GM19468 (cell line): ENCODE measurements at regions not wholly inside any gene's neighbourhood (a gene's known extent, or its start where the extent isn't known, plus 50 kb on each side); places are given as distances from the start of the nearest gene placed in this dataset.

Experiments used
- ATAC-seq: cut with Tn5 transposase; IDR thresholded peaks from one replicate; pipeline ENCODE4 v1.9.1; 2021; ENCODE audit warnings: mild to moderate bottlenecking, moderate library complexity, moderate number of reproducible peaks; ENCODE audit not compliant: unreplicated experiment; ENCODE audit errors: extremely low read depth

DNA sequence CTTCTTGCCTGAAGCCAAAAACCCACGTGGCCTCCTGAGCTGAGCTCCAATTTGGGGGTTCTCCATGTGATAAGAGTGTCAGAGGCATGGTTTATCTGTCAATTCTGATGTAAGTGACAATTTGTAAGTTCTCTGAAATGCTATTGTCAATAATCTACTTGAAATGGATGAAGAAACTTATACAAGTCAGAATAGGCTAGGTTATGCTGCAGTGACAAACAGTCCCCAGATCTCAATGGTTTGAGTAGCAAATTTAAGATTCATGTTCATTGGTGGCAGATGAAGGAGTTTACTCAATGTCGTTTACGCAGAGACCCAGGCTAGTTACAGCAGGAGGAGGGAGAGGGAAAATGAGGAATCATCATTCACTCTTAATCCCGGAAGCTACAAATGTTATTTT, 352.4 kb downstream of the KIF16B start:
- ATAC-seq = no peak

GRCh38 chr20:16219182-16219581, 354.1 kb downstream of the KIF16B start:
- no peak for ATAC-seq

DNA sequence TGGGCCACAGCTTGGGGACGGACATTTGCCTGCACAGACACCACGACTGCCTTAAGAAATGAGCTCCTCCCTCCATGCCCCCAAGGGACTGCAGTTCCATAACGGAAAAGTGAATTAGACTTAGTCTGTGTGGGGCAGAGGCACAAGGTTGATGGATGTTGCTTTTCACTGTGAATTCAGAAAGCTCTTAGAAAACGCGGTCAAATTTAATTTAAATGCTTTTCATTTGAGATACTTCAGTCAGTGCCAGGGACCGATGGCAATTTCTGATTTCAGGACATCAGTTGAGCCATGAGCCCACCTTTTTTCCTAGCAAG, 356.4 kb downstream of the KIF16B start:
- no peak for ATAC-seq

DNA sequence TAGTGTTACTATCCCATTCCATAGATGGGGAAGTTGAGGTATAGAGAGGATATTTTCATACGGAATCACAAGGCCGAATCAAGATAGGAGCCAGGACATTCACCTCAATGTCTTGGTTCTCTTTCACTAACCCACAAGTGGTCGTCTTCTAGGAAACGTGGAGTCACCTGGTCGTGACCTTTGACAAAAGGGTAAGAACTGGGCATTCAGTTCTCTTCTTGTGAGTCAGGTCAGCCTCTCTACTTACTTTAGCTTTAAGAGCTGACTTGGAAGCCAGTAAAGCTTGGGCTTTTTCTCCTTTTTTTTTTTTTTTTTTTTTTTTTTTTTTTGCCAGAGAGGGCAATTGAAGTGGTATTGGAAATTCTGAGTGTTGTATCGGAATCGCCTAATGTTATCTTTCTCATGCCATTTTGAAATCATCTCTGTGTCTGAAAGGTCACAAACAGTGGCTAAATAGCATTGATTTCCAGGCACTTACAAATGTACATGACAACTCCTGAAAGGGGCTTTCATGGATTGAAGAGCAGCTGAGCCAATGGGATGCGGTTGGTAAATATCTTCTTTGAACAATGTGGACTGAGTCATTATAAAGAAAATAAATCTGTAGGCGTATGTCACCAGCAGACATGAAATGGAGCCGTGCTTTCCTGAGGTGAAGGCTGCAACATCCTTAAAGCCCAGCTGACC, 356.9 kb downstream of the KIF16B start:
- ATAC-seq = no peak

GRCh38 chr20:16215041-16215440, 358.2 kb downstream of the KIF16B start:
- no peak for ATAC-seq

GRCh38 chr20:16212790-16213189, 360.5 kb downstream of the KIF16B start:
- no peak for ATAC-seq

DNA sequence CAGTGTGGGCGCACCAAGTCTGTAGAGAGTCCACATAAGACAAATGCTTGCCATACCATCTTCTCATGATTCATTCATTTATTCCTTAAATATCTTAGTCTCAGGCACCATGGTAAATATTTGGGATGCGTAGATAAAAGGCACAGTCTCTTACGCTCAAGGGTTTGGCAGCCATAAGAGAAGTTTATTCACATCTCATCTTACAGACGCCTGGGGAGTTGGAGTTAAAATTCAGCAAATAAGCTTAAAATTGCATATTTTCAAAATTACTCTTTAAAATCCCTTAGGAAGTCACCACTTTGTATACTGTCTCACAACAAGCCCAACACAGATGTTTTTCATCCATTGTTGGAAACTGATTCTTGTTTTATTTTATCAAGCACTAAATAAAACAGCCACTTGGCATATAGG, 363.3 kb downstream of the KIF16B start:
- ATAC-seq = no peak

DNA sequence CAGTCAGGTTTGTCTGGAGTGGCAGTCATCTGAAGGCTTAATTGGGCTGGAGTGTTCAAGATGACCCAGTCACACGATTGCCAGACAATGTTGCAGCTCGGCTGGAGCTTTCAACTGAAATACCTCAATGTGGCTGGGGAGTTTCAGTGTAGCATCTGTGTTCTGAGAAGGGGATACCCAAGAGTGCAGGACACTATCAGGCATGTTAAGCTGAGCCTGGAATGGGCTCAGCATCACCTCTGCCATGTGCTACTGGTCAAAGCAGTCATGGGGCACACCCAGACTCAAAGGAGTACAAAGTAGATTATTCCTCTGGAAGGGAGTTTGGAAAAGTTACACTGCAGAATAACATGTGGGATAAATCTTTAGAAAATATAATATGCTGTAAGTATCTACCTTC, 363.9 kb downstream of the KIF16B start:
- no peak for ATAC-seq

DNA sequence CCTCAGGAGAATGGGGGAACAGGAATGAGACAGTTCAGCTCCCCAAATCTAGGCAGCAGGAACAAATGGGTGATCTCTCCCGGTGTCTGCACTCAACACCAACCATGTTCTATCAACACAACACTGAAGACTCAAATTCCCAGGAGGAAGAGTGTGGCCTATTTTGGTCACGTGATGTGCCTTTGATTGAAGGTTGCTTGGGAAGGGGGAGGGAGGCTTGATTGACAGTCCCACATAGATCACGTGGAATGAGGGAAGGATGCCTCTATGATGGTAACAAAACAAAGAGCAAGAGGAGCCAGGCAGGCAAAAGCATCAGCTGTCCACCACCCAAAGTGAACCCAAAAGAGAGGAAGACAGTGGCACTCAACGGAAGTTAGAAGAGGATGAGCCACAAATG, 364.8 kb downstream of the KIF16B start:
- no peak for ATAC-seq

DNA sequence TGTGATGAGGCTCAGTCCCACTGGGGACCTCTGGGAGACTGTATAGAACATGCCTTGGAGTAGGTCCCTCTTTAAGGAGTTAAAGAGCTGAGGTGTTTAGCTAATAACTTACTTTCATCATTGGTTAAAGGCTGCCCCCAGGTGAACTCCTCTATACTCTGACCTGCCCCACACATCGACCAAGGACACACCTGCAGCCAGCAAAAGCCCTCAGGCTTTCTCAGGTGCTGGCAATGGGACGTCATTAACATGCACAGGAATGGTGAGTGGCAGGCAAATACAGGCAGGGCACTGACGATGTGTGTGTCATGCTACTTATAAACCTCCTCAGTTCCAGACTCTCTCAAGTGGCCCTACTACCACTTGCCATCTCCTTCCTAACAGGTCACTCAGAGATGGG, 366.4 kb downstream of the KIF16B start:
- no peak for ATAC-seq

DNA sequence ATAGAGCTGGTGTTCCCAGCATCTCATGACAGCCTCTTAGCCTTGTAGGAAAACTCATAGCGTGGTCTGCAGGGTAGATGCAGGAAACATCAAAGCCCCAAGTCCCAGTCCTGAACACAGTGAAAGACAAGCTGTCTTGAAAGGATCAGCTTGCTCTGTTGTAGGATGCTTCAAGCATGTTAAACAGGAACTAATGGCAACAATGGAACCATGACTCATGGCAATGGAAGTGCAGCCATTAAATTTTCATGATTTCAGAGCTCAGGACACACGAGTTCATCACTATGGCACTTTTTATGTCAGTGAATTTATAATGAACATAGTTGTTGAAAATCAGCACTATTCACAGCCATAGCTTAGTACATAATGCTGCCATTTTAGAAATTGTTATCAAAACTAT, 367.7 kb downstream of the KIF16B start:
- no peak for ATAC-seq

GRCh38 chr20:16203096-16203495, 370.2 kb downstream of the KIF16B start:
- ATAC-seq = no peak

GRCh38 chr20:16201191-16201590, 372.1 kb downstream of the KIF16B start:
- ATAC-seq = no peak

- ATAC-seq = no peak
These were observed 375.6 kb downstream of the KIF16B start for GRCh38 chr20:16197696-16198095.

DNA sequence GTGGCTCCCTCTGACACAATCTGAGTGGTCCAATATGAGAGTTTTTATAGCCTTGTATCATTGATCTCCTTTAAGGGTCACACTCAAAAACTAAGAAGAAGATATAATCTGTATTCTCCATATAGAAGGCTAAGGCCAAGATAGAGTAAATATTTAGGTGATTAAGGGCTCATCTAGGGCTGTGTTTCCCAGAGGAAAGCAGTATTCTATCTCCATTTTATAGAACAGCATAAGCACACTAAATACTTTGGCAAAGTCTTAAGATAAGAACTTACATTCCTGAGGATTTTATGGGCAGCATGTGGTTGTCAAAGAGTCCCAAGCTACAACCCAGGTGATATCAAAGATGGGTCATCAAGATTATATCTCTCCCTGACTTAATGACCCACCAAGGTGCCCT, 377.6 kb downstream of the KIF16B start:
- ATAC-seq = no peak

DNA sequence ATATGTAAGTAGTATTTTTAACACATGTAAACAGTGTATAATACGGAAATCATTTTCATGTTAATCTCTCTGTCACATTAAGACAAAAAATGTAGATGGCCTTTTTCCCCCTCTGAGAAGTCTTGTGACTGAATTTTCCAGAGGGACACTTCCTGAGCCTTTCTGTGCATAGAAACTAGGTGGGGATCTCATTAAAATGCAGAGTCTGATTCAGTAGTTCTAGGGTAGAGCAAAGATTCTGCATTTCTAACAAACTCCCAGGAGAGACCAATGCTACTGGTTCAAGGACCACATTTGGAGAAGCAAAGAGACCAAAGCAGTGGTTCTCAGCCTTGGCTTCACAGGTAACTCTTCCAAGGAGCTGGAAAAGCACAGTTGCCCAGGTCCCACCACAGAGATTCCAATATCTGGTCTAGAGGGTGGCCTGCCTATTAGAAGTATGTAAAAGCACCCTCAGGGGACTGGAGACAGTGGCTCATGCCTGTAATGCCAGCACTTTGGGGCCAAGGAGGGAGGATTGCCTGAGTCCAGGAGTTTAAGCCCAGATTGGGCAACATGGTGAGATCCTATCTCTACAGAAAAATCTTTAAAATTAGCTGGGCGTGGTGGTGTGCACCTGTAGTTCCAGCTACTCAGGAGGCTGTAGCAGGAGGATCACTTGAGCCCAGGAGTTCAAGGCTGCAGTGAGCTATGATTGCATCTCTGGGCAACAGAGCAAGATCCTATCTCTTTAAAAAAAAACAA, 378.5 kb downstream of the KIF16B start:
- no peak for ATAC-seq

GRCh38 chr20:16191496-16191895, 381.8 kb downstream of the KIF16B start:
- no peak for ATAC-seq

- no peak for ATAC-seq
These were observed 383.9 kb downstream of the KIF16B start for GRCh38 chr20:16189371-16189770.

GRCh38 chr20:16187956-16188616, 385.2 kb downstream of the KIF16B start:
- ATAC-seq = no peak

DNA sequence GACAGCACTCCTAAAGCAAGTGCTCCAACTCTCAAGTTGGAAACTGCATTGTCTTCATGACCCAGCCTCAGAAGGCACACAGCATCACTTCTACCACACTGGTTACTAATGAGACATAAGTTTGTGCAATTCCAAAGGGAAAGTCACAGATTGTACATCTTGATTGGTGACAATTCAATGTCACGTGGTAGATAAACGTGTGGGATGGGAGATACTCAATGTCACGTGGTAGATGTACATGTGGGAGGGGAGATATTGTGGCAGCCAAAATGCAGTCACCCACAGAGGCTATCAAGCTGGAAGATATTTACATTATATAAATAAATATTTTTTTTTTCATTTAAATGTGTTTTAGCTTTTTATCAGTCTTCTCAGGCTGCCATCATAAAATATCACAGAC, 393.3 kb downstream of the KIF16B start:
- no peak for ATAC-seq

- no peak for ATAC-seq
These were observed 393.9 kb downstream of the KIF16B start for GRCh38 chr20:16179371-16179770.
